ENCODE measurements at regions not wholly inside any gene's neighbourhood (a gene's known extent, or its start where the extent isn't known, plus 50 kb on each side); places are given as distances from the start of the nearest gene placed in this dataset.

DNA sequence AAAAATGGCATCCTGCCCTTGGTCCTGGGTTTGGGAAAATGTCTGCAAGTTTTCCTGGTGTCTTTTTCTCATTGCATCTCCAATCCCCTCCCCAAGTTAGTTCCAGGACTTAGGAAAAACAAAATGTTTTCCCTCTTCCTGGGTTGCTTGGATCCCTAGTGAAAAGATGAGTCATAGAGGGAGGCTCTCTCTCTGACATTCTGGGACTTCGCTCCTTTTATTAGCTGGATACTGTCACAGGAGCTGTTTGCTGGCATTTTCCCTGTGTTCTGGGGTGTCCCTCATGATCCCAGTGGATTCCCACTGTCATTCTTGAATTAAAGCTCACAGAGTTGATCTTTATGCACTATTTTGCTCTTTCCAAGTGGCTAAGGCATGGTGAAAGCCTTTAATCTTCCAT, 316.4 kb upstream of the MBL2 start:
- no peak for TF ChIP-seq CTCF (IDR thresholded peaks at IDR 0.05; ENCODE audit: insufficient read depth, missing control alignments)
- FAIRE-seq (no peak), DNase-seq (ENCODE audit: insufficient read length, low spot score) (no peak)

DNA sequence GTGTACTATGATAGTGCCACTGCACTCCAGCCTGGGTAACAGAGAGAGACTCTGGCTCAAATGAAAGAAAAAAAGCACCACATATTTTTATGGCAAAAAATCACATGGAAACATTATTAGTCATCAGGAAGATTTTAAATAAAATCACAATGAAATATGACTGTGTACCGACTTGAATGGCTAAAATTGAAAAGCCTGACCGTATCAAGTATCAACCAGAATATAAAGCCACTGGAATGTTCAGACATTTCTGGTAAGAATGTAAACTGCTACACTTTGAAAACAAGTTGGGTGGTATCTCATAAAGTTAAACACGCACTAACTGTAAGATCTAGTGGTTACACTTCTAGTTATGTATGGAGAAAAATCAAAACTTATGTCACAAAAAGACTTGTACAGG, 306.7 kb upstream of the MBL2 start:
- no peak for TF ChIP-seq CTCF (IDR thresholded peaks at IDR 0.05; ENCODE audit: insufficient read depth, missing control alignments)
- DNase-seq (ENCODE audit: insufficient read length, low spot score) (no peak), FAIRE-seq (no peak)

DNA sequence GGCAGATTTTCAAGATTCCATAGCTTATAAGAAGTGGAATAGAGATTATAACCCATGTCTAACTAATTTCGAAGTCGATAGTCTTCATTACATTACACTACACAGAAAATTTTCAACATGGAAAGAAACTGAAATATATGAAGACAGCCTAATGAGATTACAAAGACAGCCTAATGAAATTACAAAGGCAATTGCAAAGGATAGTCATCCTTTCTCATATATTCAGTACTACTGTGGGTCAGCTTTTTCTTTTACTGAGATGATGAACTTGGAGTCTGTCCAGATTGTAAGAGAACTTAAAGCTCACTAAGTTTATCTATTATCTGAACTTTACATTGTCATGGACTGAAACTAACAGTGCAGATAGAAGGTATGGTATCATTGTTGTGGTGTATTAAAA, 304.4 kb upstream of the MBL2 start:
- no peak for FAIRE-seq
- no peak for TF ChIP-seq CTCF (IDR thresholded peaks at IDR 0.05; ENCODE audit: insufficient read depth, missing control alignments)
- DNase-seq (ENCODE audit: insufficient read length, low spot score): no peak

- DNase-seq (ENCODE audit: insufficient read length, low spot score) (no peak), FAIRE-seq (no peak)
- TF ChIP-seq CTCF (IDR thresholded peaks at IDR 0.05; ENCODE audit: insufficient read depth, missing control alignments): no peak
Observed at GRCh38 chr10:53075469-53075868, 302.9 kb upstream of the MBL2 start.

- DNase-seq (ENCODE audit: insufficient read length, low spot score) (no peak), FAIRE-seq (no peak)
- no peak for TF ChIP-seq CTCF (IDR thresholded peaks at IDR 0.05; ENCODE audit: insufficient read depth, missing control alignments)
Observed at GRCh38 chr10:53072144-53072543, 299.6 kb upstream of the MBL2 start.

DNA sequence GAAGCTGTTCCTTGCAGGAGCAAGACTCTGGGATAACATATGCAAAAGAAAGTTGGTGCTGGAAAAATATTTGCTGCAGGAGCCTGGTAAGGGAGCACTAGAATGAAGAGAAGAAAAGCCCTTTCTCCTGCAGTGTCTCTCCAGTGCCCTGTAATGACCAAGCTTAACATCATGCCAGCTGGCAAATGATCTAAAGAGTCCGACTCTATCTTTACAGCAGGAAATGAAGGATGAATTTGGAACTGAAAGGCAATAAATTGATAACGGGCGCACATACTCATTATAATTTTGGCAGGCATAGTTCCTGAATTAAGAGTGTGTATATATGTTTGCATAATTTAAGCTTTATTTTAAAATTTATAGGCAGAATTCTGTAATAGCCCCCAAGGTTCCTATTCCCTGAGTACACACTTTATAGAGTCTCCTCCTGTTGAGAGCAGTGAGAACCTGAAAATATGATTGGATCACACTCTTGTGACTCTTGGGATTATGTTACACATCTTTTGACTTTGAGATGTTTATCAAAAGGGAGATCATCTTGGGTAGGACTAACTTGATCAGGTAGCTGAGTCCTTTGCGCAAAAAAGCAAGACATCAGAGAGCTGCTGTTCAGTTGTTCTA, 299.0 kb upstream of the MBL2 start:
- no peak for TF ChIP-seq CTCF (IDR thresholded peaks at IDR 0.05; ENCODE audit: insufficient read depth, missing control alignments)
- no peak for FAIRE-seq
- DNase-seq (ENCODE audit: insufficient read length, low spot score): no peak

- no peak for TF ChIP-seq CTCF (IDR thresholded peaks at IDR 0.05; ENCODE audit: insufficient read depth, missing control alignments)
- FAIRE-seq: no peak
- no peak for DNase-seq (ENCODE audit: insufficient read length, low spot score)
Observed at GRCh38 chr10:53069013-53069412, 296.4 kb upstream of the MBL2 start.
